ENCODE measurements at regions not wholly inside any gene's neighbourhood (a gene's known extent, or its start where the extent isn't known, plus 50 kb on each side); places are given as distances from the start of the nearest gene placed in this dataset.

DNA sequence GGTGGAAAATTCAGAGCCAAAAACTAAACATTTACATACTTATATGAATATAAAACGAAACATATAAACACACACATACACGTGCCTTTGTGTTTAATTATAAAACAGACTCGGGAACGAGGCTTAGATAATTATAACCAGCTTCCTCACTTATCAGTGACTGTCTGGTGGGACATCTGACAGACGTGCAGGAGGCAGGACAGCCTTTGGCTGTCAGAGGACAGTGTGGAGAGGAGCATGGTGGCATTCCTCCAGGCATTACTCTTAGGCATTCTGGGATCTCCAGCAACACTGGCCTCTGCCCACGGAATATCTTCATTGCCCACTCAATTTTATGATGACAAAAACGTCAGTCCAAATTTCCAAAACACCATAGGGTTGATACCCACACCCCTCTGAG, 262.2 kb upstream of the NFE2L3 start:
- no peak for TF ChIP-seq POLR2A (IDR thresholded peaks at IDR 0.05)
- TF ChIP-seq, protein P1, sequence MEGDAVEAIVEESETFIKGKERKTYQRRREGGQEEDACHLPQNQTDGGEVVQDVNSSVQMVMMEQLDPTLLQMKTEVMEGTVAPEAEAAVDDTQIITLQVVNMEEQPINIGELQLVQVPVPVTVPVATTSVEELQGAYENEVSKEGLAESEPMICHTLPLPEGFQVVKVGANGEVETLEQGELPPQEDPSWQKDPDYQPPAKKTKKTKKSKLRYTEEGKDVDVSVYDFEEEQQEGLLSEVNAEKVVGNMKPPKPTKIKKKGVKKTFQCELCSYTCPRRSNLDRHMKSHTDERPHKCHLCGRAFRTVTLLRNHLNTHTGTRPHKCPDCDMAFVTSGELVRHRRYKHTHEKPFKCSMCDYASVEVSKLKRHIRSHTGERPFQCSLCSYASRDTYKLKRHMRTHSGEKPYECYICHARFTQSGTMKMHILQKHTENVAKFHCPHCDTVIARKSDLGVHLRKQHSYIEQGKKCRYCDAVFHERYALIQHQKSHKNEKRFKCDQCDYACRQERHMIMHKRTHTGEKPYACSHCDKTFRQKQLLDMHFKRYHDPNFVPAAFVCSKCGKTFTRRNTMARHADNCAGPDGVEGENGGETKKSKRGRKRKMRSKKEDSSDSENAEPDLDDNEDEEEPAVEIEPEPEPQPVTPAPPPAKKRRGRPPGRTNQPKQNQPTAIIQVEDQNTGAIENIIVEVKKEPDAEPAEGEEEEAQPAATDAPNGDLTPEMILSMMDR (IDR thresholded peaks at IDR 0.05), result no peak
